ENCODE measurements at regions not wholly inside any gene's neighbourhood (a gene's known extent, or its start where the extent isn't known, plus 50 kb on each side); places are given as distances from the start of the nearest gene placed in this dataset.

- TF ChIP-seq CTCF (IDR thresholded peaks at IDR 0.05): no peak
- no peak for TF ChIP-seq POLR2A (IDR thresholded peaks at IDR 0.05)
- no peak for TF ChIP-seq POLR2AphosphoS5 (IDR thresholded peaks at IDR 0.05; ENCODE audit: insufficient read depth in 1 of 2, low read depth in 1 of 2)
Measured at GRCh38 chr17:52495646-52496045, 337.1 kb upstream of the CA10 start.

Data from vagina (tissue), 2 donors.